HG02642 (cell line): ENCODE measurements at regions not wholly inside any gene's neighbourhood (a gene's known extent, or its start where the extent isn't known, plus 50 kb on each side); places are given as distances from the start of the nearest gene placed in this dataset.
"Not testable (repeated sequence)": the region's sequence is repeated elsewhere in the genome, so short reads cannot be mapped to it uniquely, and the experiment has no call there.

Source experiments
- ATAC-seq: cut with Tn5 transposase; IDR thresholded peaks from one replicate; pipeline ENCODE4 v1.9.1; 2021; ENCODE audit warnings: mild to moderate bottlenecking; ENCODE audit not compliant: unreplicated experiment, poor library complexity

GRCh38 chr1:98172022-98172421, 251.2 kb upstream of the DPYD start:
- no peak for ATAC-seq

- ATAC-seq, result no peak
Measured at GRCh38 chr1:98164509-98164908, 243.7 kb upstream of the DPYD start.

DNA sequence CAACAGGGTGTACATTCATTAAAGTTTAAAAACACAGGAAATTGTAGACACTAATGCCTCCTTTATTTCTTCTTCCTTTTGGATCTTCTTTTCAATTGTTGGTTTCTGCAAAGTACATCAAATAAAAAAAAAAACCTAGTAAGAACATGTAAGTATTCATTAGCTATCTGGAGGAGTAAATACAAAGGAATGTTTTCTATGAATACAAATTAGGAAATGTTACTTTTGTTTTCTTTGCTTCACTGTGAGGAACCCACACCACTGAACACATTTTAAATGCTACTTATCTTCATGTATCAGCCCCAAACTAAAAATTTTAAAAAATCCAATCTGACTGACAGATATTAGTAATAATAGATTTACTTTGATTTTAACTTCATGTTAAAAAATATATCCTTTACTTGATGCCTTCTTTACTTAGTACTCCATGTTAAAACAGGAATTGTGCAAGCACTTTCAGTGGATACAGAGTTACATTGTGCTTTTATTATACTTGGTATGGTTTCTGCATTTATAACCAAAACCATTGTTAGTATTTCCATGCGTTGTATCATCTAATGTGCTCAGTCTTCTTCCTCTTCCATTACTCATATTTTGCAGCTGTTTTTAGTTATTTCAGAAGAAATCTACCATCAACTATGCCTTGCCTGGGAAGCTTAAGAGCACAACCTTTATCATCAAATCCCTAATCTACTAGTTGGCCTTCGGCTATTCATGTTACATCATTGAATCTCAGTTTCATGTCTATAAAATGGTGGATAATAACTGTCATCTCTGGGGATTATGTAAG, 236.9 kb upstream of the DPYD start:
- no peak for ATAC-seq

GRCh38 chr1:98147280-98147679, 226.4 kb upstream of the DPYD start:
- ATAC-seq, result no peak

DNA sequence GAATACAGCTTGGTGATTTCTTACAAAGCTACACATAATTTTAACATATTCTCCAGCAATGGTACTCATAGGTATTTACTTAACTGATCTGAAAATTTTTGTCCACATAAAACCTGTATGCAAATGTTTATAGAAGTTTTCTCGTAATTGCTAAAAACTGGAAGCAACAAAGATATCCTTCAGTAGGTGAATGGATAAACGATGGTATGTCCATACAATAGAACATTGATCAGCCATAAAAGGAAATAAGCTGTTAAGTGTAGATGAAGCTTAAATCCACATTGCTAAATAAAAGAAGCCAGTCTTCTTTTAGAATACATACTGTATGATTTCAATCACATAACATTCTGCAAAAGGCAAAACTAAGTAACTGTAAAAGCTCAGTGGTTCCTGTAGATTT, 224.8 kb upstream of the DPYD start:
- no peak for ATAC-seq

DNA sequence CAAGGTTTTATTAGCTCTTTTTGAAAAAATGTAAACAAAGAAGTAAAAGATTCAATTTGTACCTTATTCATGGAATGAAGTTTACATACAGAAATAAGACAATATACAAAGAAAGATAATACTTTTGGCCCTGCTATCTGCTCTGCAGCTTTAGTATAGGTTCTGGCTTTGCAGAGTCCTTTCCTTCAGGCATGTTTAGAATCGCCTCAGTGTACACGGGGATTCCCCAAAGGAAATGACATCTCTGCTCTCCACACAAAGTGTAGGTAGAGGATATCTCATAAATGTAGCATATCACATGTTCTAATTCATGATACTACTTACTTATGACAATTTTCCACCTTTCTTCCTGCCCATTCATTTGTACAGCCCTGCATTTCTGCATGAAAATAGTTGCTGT, 222.6 kb upstream of the DPYD start:
- no peak for ATAC-seq

GRCh38 chr1:98133131-98133530, 212.3 kb upstream of the DPYD start:
- ATAC-seq, result no peak

DNA sequence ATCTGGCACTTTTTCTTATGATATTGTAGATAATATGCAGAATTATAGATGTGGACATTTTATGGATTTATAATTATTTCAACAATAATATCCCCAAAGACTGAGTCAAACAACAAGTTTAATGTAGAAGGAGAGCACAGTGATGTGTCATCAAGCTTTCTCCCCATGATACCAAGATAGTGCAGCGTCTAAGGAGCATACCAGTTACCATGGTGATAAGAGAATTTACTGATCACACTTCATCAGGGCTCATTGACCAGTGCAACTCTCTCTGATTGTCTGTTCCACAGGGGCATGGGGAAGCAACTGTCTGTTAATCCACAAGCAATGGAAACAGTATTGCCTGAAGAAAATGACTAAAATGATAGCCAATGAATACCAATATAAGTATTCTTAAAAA, 209.6 kb upstream of the DPYD start:
- ATAC-seq, result no peak

GRCh38 chr1:98129491-98129890, 208.7 kb upstream of the DPYD start:
- ATAC-seq, result no peak

DNA sequence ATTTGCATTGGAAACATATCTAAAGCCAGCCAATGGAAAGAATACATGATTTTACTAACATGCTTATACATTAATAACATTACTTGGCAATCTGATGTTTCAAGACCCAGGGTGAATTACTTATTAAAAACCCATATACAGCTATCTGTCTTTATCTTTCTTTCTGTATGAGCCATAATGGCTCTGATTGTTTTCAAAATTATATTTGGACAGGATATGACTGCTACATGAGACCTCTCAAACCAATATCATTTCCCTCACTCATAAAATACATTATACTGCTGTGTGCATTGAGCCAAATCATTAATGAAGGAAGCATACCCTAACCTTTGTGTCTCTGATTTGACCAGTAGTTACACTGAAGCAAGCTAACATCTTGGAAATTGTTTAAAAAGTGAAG, 205.9 kb upstream of the DPYD start:
- no peak for ATAC-seq

GRCh38 chr1:98121646-98122045, 200.8 kb upstream of the DPYD start:
- ATAC-seq, result no peak

DNA sequence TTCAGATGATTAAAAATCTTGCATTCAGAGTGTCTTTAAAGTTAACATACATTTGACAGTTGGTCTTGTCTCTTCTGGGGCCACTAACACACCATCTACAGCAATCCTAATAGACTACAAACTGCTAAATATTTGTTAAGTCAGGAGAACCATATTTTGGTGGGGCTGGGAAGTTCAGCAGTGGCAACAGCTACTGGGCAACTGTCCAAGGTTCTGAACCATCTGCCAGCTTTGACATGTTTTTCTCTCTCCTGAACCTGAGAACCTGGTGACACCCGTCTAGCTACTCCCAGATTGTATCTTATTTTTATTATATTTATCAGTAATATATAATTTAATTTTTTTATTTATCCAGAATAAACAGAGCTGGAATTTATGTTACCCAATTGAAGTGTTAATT, 199.0 kb upstream of the DPYD start:
- ATAC-seq, result no peak

GRCh38 chr1:98113811-98114210, 193.0 kb upstream of the DPYD start:
- no peak for ATAC-seq

DNA sequence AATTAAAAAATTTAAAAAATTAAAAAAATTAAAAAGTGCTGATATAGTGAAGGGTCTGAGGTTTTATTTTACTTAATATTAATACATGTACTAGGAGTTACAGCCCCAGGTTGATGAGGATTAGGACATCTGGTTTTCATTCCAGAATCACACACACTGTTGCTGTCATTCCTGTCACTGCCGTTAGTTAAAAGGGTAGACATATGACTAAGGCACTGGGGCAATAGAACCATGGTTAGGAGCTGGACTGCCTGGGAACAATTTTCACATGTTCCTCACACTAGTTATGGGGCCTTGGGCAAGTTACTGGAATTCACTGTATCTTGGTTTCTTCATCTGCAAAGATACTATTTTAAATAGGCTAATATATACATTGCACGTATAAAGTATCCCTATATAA, 191.8 kb upstream of the DPYD start:
- ATAC-seq, result no peak

- no peak for ATAC-seq
Measured at GRCh38 chr1:98110674-98111073, 189.8 kb upstream of the DPYD start.

- not testable (repeated sequence) for ATAC-seq
Measured at GRCh38 chr1:98108378-98108777, 187.5 kb upstream of the DPYD start.

GRCh38 chr1:98107256-98107655, 186.4 kb upstream of the DPYD start:
- ATAC-seq, result no peak

- no peak for ATAC-seq
Measured at GRCh38 chr1:98104289-98104688, 183.5 kb upstream of the DPYD start.

GRCh38 chr1:98103617-98104285, 182.9 kb upstream of the DPYD start:
- no peak for ATAC-seq

- ATAC-seq, result no peak
Measured at GRCh38 chr1:98102345-98103030, 181.7 kb upstream of the DPYD start.

DNA sequence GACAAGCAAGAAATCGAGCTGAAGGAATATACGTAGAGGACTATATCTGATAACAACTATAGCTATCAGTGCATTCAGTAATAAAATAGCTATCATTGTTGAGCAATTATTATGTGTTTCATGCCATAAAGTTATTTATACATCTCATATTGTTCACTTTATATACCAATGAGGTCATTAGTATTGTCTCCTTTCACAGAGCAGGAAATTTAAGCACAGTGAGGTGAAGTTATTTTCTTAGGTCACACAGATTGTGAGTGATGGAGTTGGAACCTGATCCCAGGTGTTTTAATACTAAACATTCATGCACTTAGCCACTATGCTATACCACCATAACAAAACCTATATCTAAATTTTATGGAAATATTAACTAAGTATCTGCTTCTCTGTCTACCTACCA, 180.5 kb upstream of the DPYD start:
- ATAC-seq, result no peak
